Natural killer cell (primary cell): ENCODE measurements at regions not wholly inside any gene's neighbourhood (a gene's known extent, or its start where the extent isn't known, plus 50 kb on each side); places are given as distances from the start of the nearest gene placed in this dataset.

Experiments used
- ATAC-seq, 3 donors: fragments of 150-1000 bp in 2 of 3; fragments of 200-7000 bp in 1 of 3; cut with Tn5 transposase; 1 replicate in 1 of 3; 2 replicates in 2 of 3; pipeline ENCODE4 v1.10.0; 2021; ENCODE audit warnings: mild to moderate bottlenecking in 2 of 3, moderate library complexity in 2 of 3
- DNase-seq, 2 donors: peaks; one replicate each; pipeline versions ENCODE4 v3.0.0 to v3.0.0-alpha.2; 2013 to 2021; ENCODE audit warnings: mixed read lengths in 1 of 2
- H3K27ac ChIP-seq: one replicate; pipeline ENCODE4 v1.5.1; 2013; ENCODE audit warnings: mild to moderate bottlenecking, low read length
- H3K27me3 ChIP-seq: one replicate; pipeline ENCODE4 v1.6.1; 2013; ENCODE audit warnings: low read length; ENCODE audit not compliant: control insufficient read depth, insufficient read depth
- H3K36me3 ChIP-seq: one replicate; pipeline ENCODE4 v1.6.1; 2013; ENCODE audit warnings: low read length; ENCODE audit not compliant: control insufficient read depth, insufficient read depth
- H3K4me1 ChIP-seq: one replicate; pipeline ENCODE4 v1.6.1; 2013; ENCODE audit warnings: low read length; ENCODE audit not compliant: control insufficient read depth, insufficient read depth
- H3K4me3 ChIP-seq: one replicate; pipeline ENCODE4 v1.5.1; 2013; ENCODE audit warnings: low read length
- H3K9me3 ChIP-seq: one replicate; pipeline ENCODE4 v1.6.1; 2013; ENCODE audit warnings: low read length; ENCODE audit not compliant: control insufficient read depth, insufficient read depth
- H3K27ac Mint-ChIP-seq, 2 donors: one replicate each; pipeline ENCODE4 v1.8.0; 2022; ENCODE audit warnings: mild to moderate bottlenecking in 2 of 2, mixed read lengths in 2 of 2, moderate library complexity in 1 of 2
- H3K27me3 Mint-ChIP-seq, 2 donors: one replicate each; pipeline ENCODE4 v1.8.0; 2022; ENCODE audit warnings: low read depth in 2 of 2, mixed read lengths in 2 of 2
- H3K36me3 Mint-ChIP-seq: one replicate; pipeline ENCODE4 v1.8.0; 2022; ENCODE audit warnings: mixed read lengths
- H3K4me1 Mint-ChIP-seq, 2 donors: one replicate each; pipeline ENCODE4 v1.8.0; 2022; ENCODE audit warnings: mixed read lengths in 2 of 2
- H3K4me3 Mint-ChIP-seq: one replicate; pipeline ENCODE4 v1.8.0; 2022; ENCODE audit warnings: mild to moderate bottlenecking, moderate library complexity, mixed read lengths
- H3K9me3 Mint-ChIP-seq, 2 donors: one replicate each; pipeline ENCODE4 v1.8.0; 2022; ENCODE audit warnings: mixed read lengths in 2 of 2
- CTCF ChIP-seq: fragments of 200-600 bp; IDR thresholded peaks from one replicate; pipeline ENCODE4 v1.8.0; 2022; ENCODE audit warnings: antibody characterized with exemption
- WGBS: methylation state at CpG from one replicate; pipeline ENCODE4 v1.1.7; 2013; ENCODE audit warnings: missing lambda C conversion rate; ENCODE audit not compliant: insufficient coverage; 5-methylcytosine and 5-hydroxymethylcytosine counted together
- intact Hi-C: fragments of 100-400 bp; cut with micrococcal nuclease; formaldehyde crosslinking; loops from one replicate; pipeline ENCODE4 v1.14.2; 2022

- no peak overlapping the region for H3K4me3 Mint-ChIP-seq
- peaks cover 0 to 4% of the 10 kb centered on the region in 2 donors for H3K27me3 Mint-ChIP-seq
- Histone ChIP-seq H3K27me3 (no peaks in the 10 kb centered on the region), H3K4me3 (no peak overlapping the region), H3K27ac (no peak overlapping the region), H3K36me3 (no peaks in the 10 kb centered on the region), H3K4me1 (no peaks in the 10 kb centered on the region), H3K9me3 (no peaks in the 10 kb centered on the region)
- H3K27ac Mint-ChIP-seq: no peak overlapping the region
- no peak for TF ChIP-seq CTCF
- H3K36me3 Mint-ChIP-seq: no peaks in the 10 kb centered on the region
- WGBS: 75% methylated on average over 2 of the region's 4 CpGs
- peaks cover 2 to 6% of the 10 kb centered on the region in 2 donors for H3K9me3 Mint-ChIP-seq
- ATAC-seq (no peak), DNase-seq (no peak)
- no peaks in the 10 kb centered on the region for H3K4me1 Mint-ChIP-seq
- intact Hi-C loops: no loop called here
Measured at GRCh38 chr13:33445476-33445875, 159.9 kb upstream of the STARD13 start.

- intact Hi-C loops: no loop called here
- DNase-seq (no peak), ATAC-seq (no peak)
- H3K27ac Mint-ChIP-seq: no peak overlapping the region
- no peaks in the 10 kb centered on the region for H3K4me1 Mint-ChIP-seq
- Histone ChIP-seq H3K9me3 (no peaks in the 10 kb centered on the region), H3K4me1 (no peaks in the 10 kb centered on the region), H3K27me3 (no peaks in the 10 kb centered on the region), H3K27ac (no peak overlapping the region), H3K36me3 (no peaks in the 10 kb centered on the region), H3K4me3 (no peak overlapping the region)
- TF ChIP-seq CTCF: no peak
- 86% methylated on average over 4 of the region's 5 CpGs for WGBS
- H3K9me3 Mint-ChIP-seq: peaks cover 0 to 11% of the 10 kb centered on the region in 2 donors
- H3K4me3 Mint-ChIP-seq: no peak overlapping the region
- no peaks in the 10 kb centered on the region for H3K27me3 Mint-ChIP-seq
- H3K36me3 Mint-ChIP-seq: no peaks in the 10 kb centered on the region
Measured at GRCh38 chr13:33446821-33447725, 161.5 kb upstream of the STARD13 start.

- Mint-ChIP-seq H3K27me3 (no peaks in the 10 kb centered on the region), H3K4me3 (no peak overlapping the region), H3K36me3 (no peaks in the 10 kb centered on the region), H3K4me1 (no peaks in the 10 kb centered on the region), H3K9me3 (peaks cover 0 to 11% of the 10 kb centered on the region in 2 donors), H3K27ac (no peak overlapping the region)
- no CpG with 5 or more reads among the region's 1 CpG for WGBS
- no peak for ATAC-seq
- Histone ChIP-seq H3K27ac (no peak overlapping the region), H3K4me1 (no peaks in the 10 kb centered on the region), H3K4me3 (no peak overlapping the region), H3K9me3 (no peaks in the 10 kb centered on the region), H3K36me3 (no peaks in the 10 kb centered on the region), H3K27me3 (no peaks in the 10 kb centered on the region)
- TF ChIP-seq CTCF: no peak
- intact Hi-C loops: no loop called here
- DNase-seq: no peak
Measured at GRCh38 chr13:33448889-33449288, 163.3 kb upstream of the STARD13 start.
